ENCODE measurements at regions not wholly inside any gene's neighbourhood (a gene's known extent, or its start where the extent isn't known, plus 50 kb on each side); places are given as distances from the start of the nearest gene placed in this dataset.

- DNase-seq (ENCODE audit: low read depth), result peak; percentile 11
- TF ChIP-seq CTCF (conservative IDR thresholded peaks at IDR 0.05; ENCODE audit: low read depth, low read length), result peak; percentile 26
- H3K4me3 ChIP-seq (ENCODE audit: low read depth, low read length), result no peak overlapping the region
These were observed 249.5 kb downstream of the ADGRG6 start for GRCh38 chr6:142551274-142551811.

- H3K4me3 ChIP-seq (ENCODE audit: low read depth, low read length), result no peak overlapping the region
- DNase-seq (ENCODE audit: low read depth), result no peak
- TF ChIP-seq CTCF (conservative IDR thresholded peaks at IDR 0.05; ENCODE audit: low read depth, low read length), result no peak
These were observed 257.0 kb downstream of the ADGRG6 start for GRCh38 chr6:142558786-142559185.

- H3K4me3 ChIP-seq (ENCODE audit: low read depth, low read length), result no peak overlapping the region
- no peak for TF ChIP-seq CTCF (conservative IDR thresholded peaks at IDR 0.05; ENCODE audit: low read depth, low read length)
- no peak for DNase-seq (ENCODE audit: low read depth)
These were observed 259.9 kb downstream of the ADGRG6 start for GRCh38 chr6:142561511-142562265.

- no peak for DNase-seq (ENCODE audit: low read depth)
- TF ChIP-seq CTCF (conservative IDR thresholded peaks at IDR 0.05; ENCODE audit: low read depth, low read length), result no peak
- H3K4me3 ChIP-seq (ENCODE audit: low read depth, low read length), result no peak overlapping the region
These were observed 261.1 kb downstream of the ADGRG6 start for GRCh38 chr6:142562865-142563264.

- peak; percentile 95 for TF ChIP-seq CTCF (conservative IDR thresholded peaks at IDR 0.05; ENCODE audit: low read depth, low read length)
- DNase-seq (ENCODE audit: low read depth), result peak; percentile 74
These were observed 265.0 kb downstream of the ADGRG6 start for GRCh38 chr6:142566628-142567396.

GRCh38 chr6:142567461-142567860, 265.7 kb downstream of the ADGRG6 start:
- DNase-seq (ENCODE audit: low read depth), result no peak
- TF ChIP-seq CTCF (conservative IDR thresholded peaks at IDR 0.05; ENCODE audit: low read depth, low read length), result no peak
- no peak overlapping the region for H3K4me3 ChIP-seq (ENCODE audit: low read depth, low read length)

More at GRCh38 chr6:142566628-142567396, 265.0 kb downstream of the ADGRG6 start:
- no peak overlapping the region for H3K4me3 ChIP-seq (ENCODE audit: low read depth, low read length)

Data from choroid plexus epithelial cell (primary cell).